OCI-LY3 (cell line): ENCODE measurements at regions not wholly inside any gene's neighbourhood (a gene's known extent, or its start where the extent isn't known, plus 50 kb on each side); places are given as distances from the start of the nearest gene placed in this dataset.

Experiments
- H2AFZ ChIP-seq: fragments of 200-600, 300-600 bp; shearing (Covaris generic); 2 replicates; pipeline ENCODE4 v1.6.0; 2014; ENCODE audit warnings: antibody characterized with exemption, low read depth, low read length
- H3K27ac ChIP-seq: fragments of 200-600, 300-600 bp; sonication (generic); 2 replicates; pipeline ENCODE4 v1.5.1; 2014; ENCODE audit warnings: mild to moderate bottlenecking, low read length, moderate library complexity, mixed read lengths
- H3K27me3 ChIP-seq: fragments of 200-600, 300-600 bp; sonication (generic); 2 replicates; pipeline ENCODE4 v1.6.1; 2014; ENCODE audit warnings: low read depth, low read length, mixed read lengths
- H3K36me3 ChIP-seq: fragments of 200-600, 300-600 bp; sonication (generic); replicated peaks from 2 replicates; pipeline ENCODE3; 2014; ENCODE audit warnings: low read depth, low read length, mixed read lengths
- H3K4me1 ChIP-seq: fragments of 300-600, 200-600 bp; sonication (generic); 2 replicates; pipeline ENCODE4 v1.6.1; 2014; ENCODE audit warnings: low read length, mixed read lengths
- H3K4me2 ChIP-seq: fragments of 200-600, 300-600 bp; sonication (generic); 2 replicates; pipeline ENCODE4 v1.6.1; 2014; ENCODE audit warnings: low read length, mixed read lengths
- H3K4me3 ChIP-seq: fragments of 300-600, 200-600 bp; sonication (generic); 2 replicates; pipeline ENCODE4 v1.5.1; 2014; ENCODE audit warnings: antibody characterized with exemption, mild to moderate bottlenecking, low read length, moderate library complexity
- H3K79me2 ChIP-seq: fragments of 300-600, 200-600 bp; shearing (Covaris generic); 2 replicates; pipeline ENCODE4 v1.6.1; 2014; ENCODE audit warnings: mild to moderate bottlenecking, low read length, mixed read lengths
- H3K9ac ChIP-seq: fragments of 300-600, 200-600 bp; shearing (Covaris generic); 2 replicates; pipeline ENCODE4 v1.6.0; 2014; ENCODE audit warnings: mild to moderate bottlenecking, low read length, moderate library complexity
- H3K9me3 ChIP-seq: fragments of 200-600, 300-600 bp; shearing (Covaris generic); 2 replicates; pipeline ENCODE4 v1.6.1; 2014; ENCODE audit warnings: low read length, mixed read lengths; ENCODE audit not compliant: insufficient read depth
- H4K20me1 ChIP-seq: fragments of 200-600, 300-600 bp; sonication (generic); 2 replicates; pipeline ENCODE4 v1.6.1; 2016; ENCODE audit warnings: low read length, mixed read lengths; ENCODE audit not compliant: insufficient read depth
- CTCF ChIP-seq: fragments of 200-600, 300-600 bp; sonication (generic); IDR thresholded peaks from 2 replicates; pipeline ENCODE4 v1.5.1; 2014; ENCODE audit warnings: antibody characterized with exemption, low read length, low read depth
- EZH2phosphoT487 ChIP-seq: fragments of 200-600 bp; shearing (Covaris generic); IDR thresholded peaks from 2 replicates; pipeline ENCODE4 v1.6.1; 2018; ENCODE audit warnings: antibody characterized with exemption, mixed run types, low read depth

GRCh38 chr16:17748044-17748719 lies 277.4 kb upstream of the XYLT1 start:
- Histone ChIP-seq H3K27ac (no peak overlapping the region), H3K4me1 (no peaks in the 10 kb centered on the region), H3K4me2 (no peak overlapping the region), H3K9ac (no peak overlapping the region), H3K36me3 (no peaks in the 10 kb centered on the region), H4K20me1 (no peaks in the 10 kb centered on the region), H3K4me3 (no peak overlapping the region), H3K27me3 (no peaks in the 10 kb centered on the region), H2AFZ (no peak overlapping the region), H3K79me2 (no peaks in the 10 kb centered on the region), H3K9me3 (no peaks in the 10 kb centered on the region)
- no peak for TF ChIP-seq CTCF
- TF ChIP-seq EZH2phosphoT487 = no peak

DNA sequence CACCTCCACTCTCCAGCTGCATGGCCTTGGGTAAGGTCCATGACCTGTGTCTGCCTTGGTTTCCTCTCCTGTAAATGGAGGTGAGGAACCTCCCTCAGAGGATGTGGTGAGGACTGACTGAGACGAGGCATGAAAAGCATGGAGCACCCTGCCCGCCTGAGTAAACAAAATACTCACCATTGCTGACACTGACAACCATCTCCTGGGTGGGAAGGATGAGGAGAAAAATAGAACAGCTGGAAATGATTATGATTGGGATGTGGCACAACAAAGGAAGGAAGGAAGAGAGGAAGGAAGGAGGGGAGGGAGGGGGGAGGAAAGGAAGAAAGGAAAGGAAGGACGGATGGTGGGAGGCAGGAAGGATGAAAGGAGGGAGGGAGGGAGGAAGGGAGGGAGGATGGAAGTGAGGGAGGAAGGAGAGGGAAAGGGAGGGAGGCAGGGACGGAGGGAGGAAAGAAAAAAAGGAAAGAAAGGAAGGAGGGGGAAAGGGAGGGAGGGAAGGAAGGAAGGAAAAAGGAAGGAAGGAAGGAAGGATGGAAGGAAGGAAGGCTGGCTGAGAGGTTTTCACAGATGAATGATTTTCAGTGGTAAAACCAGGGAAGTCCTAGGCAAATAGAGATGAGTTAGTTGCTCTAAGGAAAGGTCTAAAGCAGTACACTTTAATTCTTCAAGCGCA lies 276.5 kb upstream of the XYLT1 start:
- no peaks in the 10 kb centered on the region for H3K27me3 ChIP-seq
- no peak overlapping the region for H3K27ac ChIP-seq
- H3K36me3 ChIP-seq = no peaks in the 10 kb centered on the region
- H4K20me1 ChIP-seq = no peaks in the 10 kb centered on the region
- no peak overlapping the region for H3K9ac ChIP-seq
- TF ChIP-seq EZH2phosphoT487 (no peak), CTCF (no peak)
- no peaks in the 10 kb centered on the region for H3K79me2 ChIP-seq
- no peak overlapping the region for H3K4me3 ChIP-seq
- H3K4me2 ChIP-seq = no peak overlapping the region
- H3K4me1 ChIP-seq = no peaks in the 10 kb centered on the region
- no peak overlapping the region for H2AFZ ChIP-seq
- H3K9me3 ChIP-seq = no peaks in the 10 kb centered on the region

- no peaks in the 10 kb centered on the region for H3K9me3 ChIP-seq
- H3K36me3 ChIP-seq = no peaks in the 10 kb centered on the region
- no peaks in the 10 kb centered on the region for H4K20me1 ChIP-seq
- H3K27ac ChIP-seq = no peak overlapping the region
- no peak overlapping the region for H3K4me3 ChIP-seq
- H3K4me2 ChIP-seq = no peak overlapping the region
- H3K9ac ChIP-seq = no peak overlapping the region
- TF ChIP-seq CTCF (no peak), EZH2phosphoT487 (no peak)
- H2AFZ ChIP-seq = no peak overlapping the region
- H3K4me1 ChIP-seq = no peaks in the 10 kb centered on the region
- no peaks in the 10 kb centered on the region for H3K79me2 ChIP-seq
- H3K27me3 ChIP-seq = no peaks in the 10 kb centered on the region
Measured at GRCh38 chr16:17744921-17745572, 274.3 kb upstream of the XYLT1 start.

GRCh38 chr16:17743578-17743977 lies 272.8 kb upstream of the XYLT1 start:
- H2AFZ ChIP-seq = no peak overlapping the region
- H3K27me3 ChIP-seq = no peaks in the 10 kb centered on the region
- no peaks in the 10 kb centered on the region for H3K9me3 ChIP-seq
- TF ChIP-seq EZH2phosphoT487 (no peak), CTCF (no peak)
- H3K36me3 ChIP-seq = no peaks in the 10 kb centered on the region
- no peaks in the 10 kb centered on the region for H3K79me2 ChIP-seq
- no peak overlapping the region for H3K4me2 ChIP-seq
- H3K9ac ChIP-seq = no peak overlapping the region
- H3K4me1 ChIP-seq = no peaks in the 10 kb centered on the region
- no peak overlapping the region for H3K27ac ChIP-seq
- H3K4me3 ChIP-seq = no peak overlapping the region
- H4K20me1 ChIP-seq = no peaks in the 10 kb centered on the region
